GM23248 (cell line): ENCODE measurements at regions not wholly inside any gene's neighbourhood (a gene's known extent, or its start where the extent isn't known, plus 50 kb on each side); places are given as distances from the start of the nearest gene placed in this dataset. TPM values are rescaled to one million over a fixed set of nuclear protein-coding genes. Genes with fewer than 3 reads are reported as not detected.

Experiments
- DNase-seq: peaks from one replicate; pipeline ENCODE4 v3.0.0-alpha.2; 2015
- H2AFZ ChIP-seq: fragments of 200-600 bp; sonication (generic); 2 replicates; pipeline ENCODE4 v1.6.1; 2016; ENCODE audit warnings: antibody characterized with exemption
- H3F3A ChIP-seq: fragments of 200-600 bp; sonication (generic); 2 replicates; pipeline ENCODE4 v1.6.1; 2016; ENCODE audit warnings: mild to moderate bottlenecking, antibody characterized with exemption, mixed run types; ENCODE audit not compliant: insufficient read depth
- H3K27ac ChIP-seq: fragments of 200-600 bp; sonication (generic); 2 replicates; pipeline ENCODE4 v1.5.1; 2016; ENCODE audit warnings: mild to moderate bottlenecking
- H3K27me3 ChIP-seq: fragments of 200-600 bp; sonication (generic); replicated peaks from 2 replicates; pipeline ENCODE4 v1.6.1; 2016; ENCODE audit warnings: mild to moderate bottlenecking; ENCODE audit not compliant: insufficient read depth
- H3K36me3 ChIP-seq: fragments of 200-600 bp; sonication (generic); 2 replicates; pipeline ENCODE4 v1.6.1; 2016; ENCODE audit warnings: low read depth, mild to moderate bottlenecking
- H3K4me1 ChIP-seq: fragments of 200-600 bp; sonication (generic); 2 replicates; pipeline ENCODE4 v1.6.1; 2016; ENCODE audit warnings: mild to moderate bottlenecking; ENCODE audit not compliant: insufficient read depth
- H3K4me2 ChIP-seq: fragments of 200-600 bp; sonication (generic); one replicate; pipeline ENCODE4 v1.6.1; 2016; ENCODE audit warnings: mild to moderate bottlenecking; ENCODE audit not compliant: unreplicated experiment
- H3K4me3 ChIP-seq: fragments of 200-600 bp; sonication (generic); 2 replicates; pipeline ENCODE4 v1.5.1; 2016; ENCODE audit warnings: mild to moderate bottlenecking
- H3K79me2 ChIP-seq: fragments of 200-600 bp; sonication (generic); 2 replicates; pipeline ENCODE4 v1.6.1; 2016; ENCODE audit warnings: mild to moderate bottlenecking; ENCODE audit not compliant: insufficient read depth
- H3K9ac ChIP-seq: fragments of 200-600 bp; sonication (generic); 2 replicates; pipeline ENCODE4 v1.6.1; 2016; ENCODE audit warnings: mild to moderate bottlenecking
- H3K9me2 ChIP-seq: fragments of 200-600 bp; sonication (generic); 2 replicates; pipeline ENCODE4 v1.6.1; 2016; ENCODE audit warnings: mixed run types, mild to moderate bottlenecking, moderate library complexity; ENCODE audit not compliant: insufficient read depth
- H3K9me3 ChIP-seq: fragments of 200-600 bp; sonication (generic); one replicate; pipeline ENCODE4 v1.6.1; 2017; ENCODE audit warnings: low read depth
- H4K20me1 ChIP-seq: fragments of 200-600 bp; sonication (generic); 2 replicates; pipeline ENCODE4 v1.6.0; 2016; ENCODE audit not compliant: insufficient read depth
- EZH2 ChIP-seq: fragments of 200-600 bp; sonication (generic); IDR thresholded peaks from 2 replicates; pipeline ENCODE4 v1.6.1; 2018; ENCODE audit warnings: antibody characterized with exemption, mild to moderate bottlenecking; ENCODE audit not compliant: insufficient read depth, poor library complexity, severe bottlenecking
- EZH2phosphoT487 ChIP-seq: fragments of 200-600 bp; sonication (generic); IDR thresholded peaks from 2 replicates; pipeline ENCODE4 v1.6.1; 2018; ENCODE audit warnings: antibody characterized with exemption, moderate library complexity, mild to moderate bottlenecking, low read depth; ENCODE audit not compliant: insufficient read depth
- WGBS, 2 experiments: methylation state at CpG; one replicate each; pipeline ENCODE4 v1.1.6; 2015 to 2017; ENCODE audit warnings: low lambda C conversion rate in 2 of 2, low coverage in 1 of 2; ENCODE audit errors: missing lambda C conversion rate in 2 of 2; 5-methylcytosine and 5-hydroxymethylcytosine counted together
- in situ Hi-C: fragments of 300-500 bp; cut with MboI; formaldehyde crosslinking; loops from 2 replicates; pipeline ENCODE4 v1.15.0; 2020
- small RNA-seq: library from RNA; depleted of rRNA; stranded (forward); fragments of <200 nt; gene quantifications from one replicate; pipeline ENCODE3, GENCODE V24; 2014; ENCODE audit warnings: low read depth, low replicate concordance

DNA sequence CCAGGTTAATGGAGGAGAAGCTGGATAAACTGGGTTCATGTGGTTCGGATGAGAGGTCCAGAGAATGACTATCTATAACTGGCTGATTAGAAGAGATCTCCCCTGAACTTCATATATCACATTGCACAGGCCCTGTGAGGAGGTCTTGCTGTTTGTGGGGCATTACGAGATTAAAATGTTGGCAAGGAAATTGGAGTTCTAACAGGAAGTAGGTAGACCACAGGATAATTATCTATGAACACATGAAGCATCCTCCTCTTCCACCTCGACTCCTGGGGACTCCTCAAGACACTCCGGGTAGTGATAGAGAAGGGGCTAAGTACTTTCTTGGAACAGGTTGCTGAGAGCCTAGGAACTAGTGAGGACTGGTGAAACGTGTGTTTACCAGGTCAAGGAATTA is 418.8 kb downstream of the KCNH5 start:
- H2AFZ ChIP-seq = no peak overlapping the region

DNA sequence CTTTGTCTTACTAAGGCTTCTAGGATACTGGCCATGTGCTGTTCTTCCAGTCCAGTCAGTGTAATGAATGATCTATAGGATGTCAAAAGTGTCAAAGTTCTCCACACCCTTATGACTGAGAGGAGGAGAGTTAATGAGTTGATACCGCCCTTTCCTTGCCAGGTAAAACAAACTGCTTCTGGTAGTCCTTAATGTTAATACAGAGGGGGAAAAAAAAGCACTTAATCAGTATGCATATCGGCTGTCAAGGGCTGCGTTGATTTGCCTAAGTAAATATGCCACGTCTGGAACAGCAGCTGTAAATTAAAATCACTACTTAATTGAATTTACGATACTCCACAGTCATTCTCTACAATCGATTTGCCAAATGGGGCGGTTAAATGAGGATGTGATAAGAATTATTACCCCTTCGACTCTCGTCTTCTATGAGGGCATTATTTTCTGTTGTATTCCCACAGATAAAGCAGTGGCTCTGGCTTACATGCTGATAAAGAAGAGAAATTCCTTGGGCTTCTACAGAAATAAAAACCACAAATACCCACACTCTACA is 416.0 kb downstream of the KCNH5 start:
- Histone ChIP-seq H3K9me2 (no peaks in the 10 kb centered on the region), H3K4me3 (no peak overlapping the region), H3K9me3 (no peaks in the 10 kb centered on the region), H3K27me3 (no peaks in the 10 kb centered on the region), H3F3A (no peaks in the 10 kb centered on the region), H3K27ac (no peak overlapping the region), H3K4me2 (no peak overlapping the region), H3K36me3 (no peaks in the 10 kb centered on the region), H2AFZ (no peak overlapping the region), H4K20me1 (no peaks in the 10 kb centered on the region), H3K4me1 (no peaks in the 10 kb centered on the region), H3K79me2 (no peaks in the 10 kb centered on the region), H3K9ac (no peak overlapping the region)
- TF ChIP-seq EZH2phosphoT487 = no peak
- 26 to 29% methylated on average over 9 of the region's 9 CpGs for WGBS, 2 experiments
- in situ Hi-C loops = no loop called here
- DNase-seq = no peak

More for the DNA sequence above, 418.8 kb downstream of the KCNH5 start:
- Histone ChIP-seq H3K36me3 (no peaks in the 10 kb centered on the region), H3K9ac (no peak overlapping the region), H3K4me1 (no peaks in the 10 kb centered on the region), H3K79me2 (no peaks in the 10 kb centered on the region), H3K4me3 (no peak overlapping the region), H3K27me3 (no peaks in the 10 kb centered on the region), H4K20me1 (no peaks in the 10 kb centered on the region), H3F3A (no peaks in the 10 kb centered on the region), H3K4me2 (no peak overlapping the region), H3K27ac (no peak overlapping the region), H3K9me3 (no peaks in the 10 kb centered on the region), H3K9me2 (no peaks in the 10 kb centered on the region)
- no peak for DNase-seq
- in situ Hi-C loops = no loop called here
- TF ChIP-seq EZH2phosphoT487 (no peak), EZH2 (no peak)
- WGBS, 2 experiments = 22 to 23% methylated on average over 5 of the region's 5 CpGs

DNA sequence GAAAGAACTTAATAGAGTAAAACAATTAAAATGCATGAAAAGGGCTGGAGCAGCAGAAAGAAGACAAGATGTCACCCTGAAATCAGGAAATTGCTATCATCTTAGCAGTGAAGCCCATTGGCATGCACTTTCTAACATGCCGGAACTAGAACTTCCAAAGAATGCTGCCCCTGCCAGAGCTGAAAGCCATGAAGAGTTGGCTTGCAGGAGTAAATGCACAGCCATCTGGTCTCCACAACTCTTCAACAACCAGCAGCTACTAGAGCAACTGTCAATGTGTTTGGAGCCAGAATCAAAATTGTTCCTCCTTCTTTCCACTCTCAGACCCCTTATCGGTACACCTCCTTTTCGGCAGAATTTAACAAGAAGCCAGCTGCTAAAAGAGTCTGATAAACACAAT is 414.1 kb downstream of the KCNH5 start:
- Histone ChIP-seq H4K20me1 (no peaks in the 10 kb centered on the region), H3K9me2 (no peaks in the 10 kb centered on the region), H3K79me2 (no peaks in the 10 kb centered on the region), H2AFZ (no peak overlapping the region), H3K27ac (no peak overlapping the region), H3F3A (no peaks in the 10 kb centered on the region), H3K4me3 (no peak overlapping the region), H3K9ac (no peak overlapping the region), H3K36me3 (no peaks in the 10 kb centered on the region), H3K27me3 (no peaks in the 10 kb centered on the region), H3K4me2 (no peak overlapping the region), H3K4me1 (no peaks in the 10 kb centered on the region), H3K9me3 (no peaks in the 10 kb centered on the region)
- DNase-seq = no peak
- in situ Hi-C loops = no loop called here
- 1 to 3% methylated on average over 3 of the region's 3 CpGs for WGBS, 2 experiments
- TF ChIP-seq EZH2 = no peak
- TF ChIP-seq EZH2phosphoT487 = no peak

GRCh38 chr14:62632771-62633170 is 412.5 kb downstream of the KCNH5 start:
- Histone ChIP-seq H3K9ac (no peak overlapping the region), H3K27ac (no peak overlapping the region), H3K4me1 (no peaks in the 10 kb centered on the region), H2AFZ (no peak overlapping the region), H3K9me3 (no peaks in the 10 kb centered on the region), H3K9me2 (no peaks in the 10 kb centered on the region), H4K20me1 (no peaks in the 10 kb centered on the region), H3K4me2 (no peak overlapping the region), H3F3A (no peaks in the 10 kb centered on the region), H3K36me3 (no peaks in the 10 kb centered on the region), H3K79me2 (no peaks in the 10 kb centered on the region), H3K27me3 (no peaks in the 10 kb centered on the region), H3K4me3 (no peak overlapping the region)
- no peak for DNase-seq
- TF ChIP-seq EZH2phosphoT487 (no peak), EZH2 (no peak)
- 33 to 34% methylated on average over 4 of the region's 4 CpGs for WGBS, 2 experiments
- in situ Hi-C loops = no loop called here

- Histone ChIP-seq H3K4me3 (no peak overlapping the region), H4K20me1 (no peaks in the 10 kb centered on the region), H3K9ac (no peak overlapping the region), H3K9me3 (no peaks in the 10 kb centered on the region), H3K4me2 (no peak overlapping the region), H3F3A (no peaks in the 10 kb centered on the region), H3K27ac (no peak overlapping the region), H3K9me2 (no peaks in the 10 kb centered on the region), H3K36me3 (no peaks in the 10 kb centered on the region), H3K27me3 (no peaks in the 10 kb centered on the region), H2AFZ (no peak overlapping the region), H3K79me2 (no peaks in the 10 kb centered on the region), H3K4me1 (no peaks in the 10 kb centered on the region)
- in situ Hi-C loops = no loop called here
- 13 to 24% methylated on average over 3 of the region's 3 CpGs for WGBS, 2 experiments
- no peak for TF ChIP-seq EZH2phosphoT487
- TF ChIP-seq EZH2 = no peak
- DNase-seq = no peak
These were observed 399.6 kb downstream of the KCNH5 start for GRCh38 chr14:62645649-62646048.

Small RNA genes in the stretch of these regions (small RNA-seq; reads per million reads assigned to genes)
- not detected for gene AL389895.1
